HepG2 (cell line): ENCODE measurements at regions not wholly inside any gene's neighbourhood (a gene's known extent, or its start where the extent isn't known, plus 50 kb on each side); places are given as distances from the start of the nearest gene placed in this dataset.

ENCODE experiments used
- ATAC-seq: fragments of 200-7000 bp; cut with Tn5 transposase; 3 replicates; pipeline ENCODE4 v1.9.1; 2020; ENCODE audit warnings: mild to moderate bottlenecking, moderate library complexity
- BruUV-seq: library from RNA; stranded (reverse); fragments of 400-500 nt; replicated peaks from 2 replicates; lab custom pipeline; 2021; lab: Mats Ljungman, UMichigan
- CTCF ChIA-PET: fragments of 300-600 bp; formaldehyde crosslinking; extraction: SDS; loops from one replicate; lab custom pipeline; 2021; ENCODE audit warnings: low total read pairs, inconsistent platforms, low intra/inter-chr PET ratio; lab: Yijun Ruan, JAX
- POLR2A ChIA-PET: fragments of 350-600 bp; sonication (Branson Sonifier 250); formaldehyde crosslinking; loops from one replicate; lab custom pipeline; 2020; ENCODE audit warnings: antibody characterized with exemption, inconsistent platforms; lab: Yijun Ruan, JAX
- DNase-seq: peaks from one replicate; pipeline ENCODE4 v3.0.0-alpha.2; 2015; ENCODE audit warnings: low spot score
- FAIRE-seq: peaks from 3 replicates; lab custom pipeline; 2011; peaks lifted over from hg19 to GRCh38; lab: Jason Lieb, UNC
- H2AFZ ChIP-seq: one replicate; pipeline ENCODE4 v1.6.1; 2011; ENCODE audit warnings: low read length, inconsistent platforms
- H3K27ac ChIP-seq: fragments of 300-600 bp; 3 replicates; pipeline ENCODE4 v1.8.0; 2011; ENCODE audit warnings: mixed run types, mild to moderate bottlenecking, mixed read lengths, low read length, inconsistent platforms; ENCODE audit not compliant: insufficient read depth; ENCODE audit errors: extremely low read length
- H3K27me3 ChIP-seq, 2 experiments: fragments of 200-600 bp in 1 of 2; 2 replicates in 1 of 2; 3 replicates in 1 of 2; pipeline versions ENCODE4 v1.6.0 to v1.8.0; 2011; ENCODE audit warnings: low read length in 2 of 2, mild to moderate bottlenecking in 2 of 2, moderate library complexity in 2 of 2, inconsistent platforms in 1 of 2; ENCODE audit not compliant: insufficient read depth in 2 of 2, control insufficient read depth in 1 of 2
- H3K36me3 ChIP-seq, 2 experiments: fragments of 200-600 bp in 1 of 2; replicated peaks in 1 of 2; 2 replicates in 1 of 2; 3 replicates in 1 of 2; pipeline versions ENCODE4 v1.5.1 to v1.8.0; 2011; ENCODE audit warnings: low read length in 2 of 2, inconsistent platforms in 1 of 2; ENCODE audit not compliant: insufficient read depth in 2 of 2, control insufficient read depth in 1 of 2
- H3K4me1 ChIP-seq: 2 replicates; pipeline ENCODE4 v1.5.1; 2012; ENCODE audit warnings: low read length, inconsistent platforms; ENCODE audit not compliant: insufficient read depth
- H3K4me2 ChIP-seq: 2 replicates; pipeline ENCODE4 v1.6.0; 2011; ENCODE audit warnings: low read depth, low read length, inconsistent platforms
- H3K4me3 ChIP-seq, 3 experiments: fragments of 200-600 bp in 1 of 3; sonication (generic), shearing (Covaris generic) in 1 of 3; replicated peaks in 1 of 3; 2 replicates each; pipeline ENCODE4 v1.5.1; 2011 to 2016; ENCODE audit warnings: low read length in 3 of 3, inconsistent platforms in 2 of 3, low read depth in 2 of 3, mild to moderate bottlenecking in 2 of 3, control low read depth in 1 of 3, mixed read lengths in 1 of 3; ENCODE audit not compliant: insufficient read depth in 1 of 3
- H3K79me2 ChIP-seq: one replicate; pipeline ENCODE4 v1.6.1; 2011; ENCODE audit warnings: low read length, inconsistent platforms; ENCODE audit not compliant: insufficient read depth
- H3K9ac ChIP-seq: 2 replicates; pipeline ENCODE4 v1.6.0; 2011; ENCODE audit warnings: mild to moderate bottlenecking, low read depth, low read length, inconsistent platforms; ENCODE audit not compliant: insufficient read depth
- H3K9me3 ChIP-seq: 2 replicates; pipeline ENCODE4 v1.5.1; 2012; ENCODE audit warnings: mild to moderate bottlenecking, low read length
- H4K20me1 ChIP-seq: 2 replicates; pipeline ENCODE4 v1.6.0; 2011; ENCODE audit warnings: inconsistent platforms, mild to moderate bottlenecking, low read length, moderate library complexity; ENCODE audit not compliant: insufficient read depth
- ARNT ChIP-seq: fragments of 450-650 bp; IDR thresholded peaks from 2 replicates; pipeline ENCODE4 v1.6.1; 2017
- DNMT3B ChIP-seq: conservative IDR thresholded peaks from 2 replicates; pipeline ENCODE4 v1.6.1; 2016; ENCODE audit warnings: missing biosample characterization, control low read depth
- GATAD1 ChIP-seq: IDR thresholded peaks from 2 replicates; pipeline ENCODE4 v1.6.1; 2016; ENCODE audit warnings: missing genetic modification reagents, missing compliant biosample characterization
- GPBP1L1 ChIP-seq: sonication (generic); formaldehyde crosslinking; IDR thresholded peaks from 2 replicates; pipeline ENCODE4 v1.5.0; 2020; ENCODE audit warnings: mild to moderate bottlenecking, missing genetic modification reagents
- GTF2F1 ChIP-seq: fragments of 150-350 bp; IDR thresholded peaks from 2 replicates; pipeline ENCODE4 v1.6.1; 2014; ENCODE audit warnings: low read length
- JDP2 ChIP-seq: sonication (generic); formaldehyde crosslinking; IDR thresholded peaks from 2 replicates; pipeline ENCODE4 v1.8.1; 2022; ENCODE audit warnings: missing genetic modification reagents, borderline replicate concordance
- SNAPC4 ChIP-seq: sonication (generic); formaldehyde crosslinking; IDR thresholded peaks from 2 replicates; pipeline ENCODE4 v1.4.0; 2020; ENCODE audit warnings: mild to moderate bottlenecking, missing genetic modification reagents
- SNRNP70 ChIP-seq: fragments of 200-400 bp; formaldehyde crosslinking; IDR thresholded peaks from 2 replicates; pipeline ENCODE4 v1.6.1; 2017; ENCODE audit warnings: mild to moderate bottlenecking, low read depth, low read length, moderate library complexity
- SYNCRIP ChIP-seq: fragments of 200-400 bp; formaldehyde crosslinking; IDR thresholded peaks from 2 replicates; pipeline ENCODE4 v1.6.1; 2018; ENCODE audit warnings: mild to moderate bottlenecking, low read depth, low read length; ENCODE audit not compliant: insufficient read depth
- ZIK1 ChIP-seq: sonication (generic); formaldehyde crosslinking; IDR thresholded peaks from 2 replicates; pipeline ENCODE4 v1.5.0; 2020; ENCODE audit warnings: mild to moderate bottlenecking, low read depth, missing genetic modification reagents, borderline replicate concordance
- ZMYM4 ChIP-seq: sonication (generic); formaldehyde crosslinking; IDR thresholded peaks from 2 replicates; pipeline ENCODE4 v1.8.1; 2023; ENCODE audit warnings: mild to moderate bottlenecking, missing genetic modification reagents
- ZNF546 ChIP-seq: sonication (generic); formaldehyde crosslinking; conservative IDR thresholded peaks from 2 replicates; pipeline ENCODE4 v1.8.1; 2023; ENCODE audit warnings: mild to moderate bottlenecking, missing genetic modification reagents
- WGBS: methylation state at CpG from one replicate; pipeline ENCODE4 v1.1.6; 2017; ENCODE audit warnings: low lambda C conversion rate; 5-methylcytosine and 5-hydroxymethylcytosine counted together
- in situ Hi-C: cut with HindIII; loops from 2 replicates; pipeline ENCODE4 v1.10.0; 2017; ENCODE audit warnings: low pct_unique_long_range_greater_than_20kb; ENCODE audit not compliant: extremely low pct_ligation_motif_present
- intact Hi-C: fragments of 100-400 bp; cut with micrococcal nuclease; formaldehyde crosslinking; loops from one replicate; pipeline ENCODE4 v1.10.0; 2022; ENCODE audit not compliant: unreplicated experiment

- BruUV-seq = no TSS peak
- no peaks in the 10 kb centered on the region for H3K79me2 ChIP-seq
- in situ Hi-C loops (no loop called here), intact Hi-C loops (no loop called here)
- ChIA-PET POLR2A (no interaction called here), CTCF (no interaction called here)
- H3K9me3 ChIP-seq = no peaks in the 10 kb centered on the region
- no peaks in the 10 kb centered on the region for H3K36me3 ChIP-seq
- H3K27ac ChIP-seq = no peak overlapping the region
- H3K4me3 ChIP-seq = no peak overlapping the region
- H3K4me2 ChIP-seq = no peak overlapping the region
- WGBS = 9% methylated on average over 6 of the region's 7 CpGs
- H2AFZ ChIP-seq = no peak overlapping the region
- H3K4me1 ChIP-seq = no peaks in the 10 kb centered on the region
- FAIRE-seq = no peak
- no peak for DNase-seq
- TF ChIP-seq DNMT3B (CRISPR knock-in tag) (no peak), GATAD1 (CRISPR knock-in tag) (no peak), ZNF546 (CRISPR knock-in tag) (no peak), ARNT (no peak), GTF2F1 (no peak), ZMYM4 (CRISPR knock-in tag) (no peak), JDP2 (CRISPR knock-in tag) (no peak)
- no peaks in the 10 kb centered on the region for H4K20me1 ChIP-seq
- no peak overlapping the region for H3K9ac ChIP-seq
- no peak for ATAC-seq
- H3K27me3 ChIP-seq = no peaks in the 10 kb centered on the region; a peak in 1 of 5 replicates
Observed at GRCh38 chr11:127143251-127143650, 142.7 kb upstream of the KIRREL3 start.

GRCh38 chr11:127138613-127139012 lies 138.0 kb upstream of the KIRREL3 start:
- intact Hi-C loops = no loop called here
- TF ChIP-seq ZIK1 (CRISPR knock-in tag) = no peak
- TF ChIP-seq SNAPC4 (CRISPR knock-in tag) = no peak
- no peak for TF ChIP-seq SYNCRIP
- TF ChIP-seq SNRNP70 = no peak
- no peak for TF ChIP-seq GPBP1L1

More at GRCh38 chr11:127138613-127139012, 138.0 kb upstream of the KIRREL3 start:
- CTCF ChIA-PET = no interaction called here
- no peaks in the 10 kb centered on the region for H3K79me2 ChIP-seq
- no peak overlapping the region for H2AFZ ChIP-seq
- BruUV-seq = no TSS peak
- H3K4me3 ChIP-seq = no peak overlapping the region
- no peaks in the 10 kb centered on the region for H3K9me3 ChIP-seq
- no peak overlapping the region for H3K9ac ChIP-seq
- no peak overlapping the region for H3K4me2 ChIP-seq
- no peaks in the 10 kb centered on the region for H4K20me1 ChIP-seq
- no peak overlapping the region for H3K27ac ChIP-seq
- FAIRE-seq (no peak), ATAC-seq (no peak), DNase-seq (no peak)
- no peaks in the 10 kb centered on the region for H3K4me1 ChIP-seq
- in situ Hi-C loops = no loop called here
- H3K36me3 ChIP-seq = no peaks in the 10 kb centered on the region
- WGBS = 45% methylated on average over 3 of the region's 3 CpGs
- POLR2A ChIA-PET = no interaction called here
- no peaks in the 10 kb centered on the region; a peak in 1 of 5 replicates for H3K27me3 ChIP-seq
